Spleen (tissue), 11 donors: ENCODE measurements at regions not wholly inside any gene's neighbourhood (a gene's known extent, or its start where the extent isn't known, plus 50 kb on each side); places are given as distances from the start of the nearest gene placed in this dataset.

Experiments
- DNase-seq: peaks from one replicate; pipeline ENCODE4 v3.0.0-alpha.2; 2020
- H3K27ac ChIP-seq, 8 donors: fragments of 200-600 bp; sonication (generic) in 7 of 8; 1 replicate in 4 of 8; 2 replicates in 4 of 8; pipeline versions ENCODE4 v1.5.0 to v1.8.0; 2016 to 2021; ENCODE audit warnings: inconsistent platforms in 4 of 8, mild to moderate bottlenecking in 4 of 8, moderate library complexity in 1 of 8
- H3K27me3 ChIP-seq, 7 donors: fragments of 200-600 bp; sonication (generic) in 6 of 7; replicated peaks in 1 of 7; 1 replicate in 4 of 7; 2 replicates in 3 of 7; pipeline versions ENCODE4 v1.5.0 to v1.8.0; 2016 to 2021; ENCODE audit warnings: inconsistent platforms in 3 of 7, mild to moderate bottlenecking in 1 of 7
- H3K36me3 ChIP-seq, 6 donors: fragments of 200-600 bp; sonication (generic) in 5 of 6; 1 replicate in 4 of 6; 2 replicates in 2 of 6; pipeline versions ENCODE4 v1.5.0 to v1.8.0; 2016 to 2021; ENCODE audit warnings: inconsistent platforms in 2 of 6
- H3K4me1 ChIP-seq, 6 donors: fragments of 200-600 bp; sonication (generic) in 5 of 6; 1 replicate in 3 of 6; 2 replicates in 3 of 6; pipeline versions ENCODE4 v1.5.0 to v1.8.0; 2016 to 2021; ENCODE audit warnings: inconsistent platforms in 3 of 6
- H3K4me3 ChIP-seq, 8 donors: fragments of 200-600 bp; sonication (generic) in 7 of 8; 1 replicate in 4 of 8; 2 replicates in 4 of 8; pipeline versions ENCODE4 v1.5.0 to v1.8.0; 2016 to 2021; ENCODE audit warnings: inconsistent platforms in 4 of 8, mild to moderate bottlenecking in 4 of 8, moderate library complexity in 2 of 8
- H3K9me3 ChIP-seq, 8 donors: fragments of 200-600 bp; sonication (generic) in 7 of 8; 1 replicate in 4 of 8; 2 replicates in 4 of 8; pipeline versions ENCODE4 v1.5.0 to v1.8.0; 2016 to 2021; ENCODE audit warnings: inconsistent platforms in 4 of 8
- CTCF ChIP-seq, 11 experiments: fragments of 200-600 bp in 7 of 11; fragments of 450-650 bp in 4 of 11; sonication (generic) in 4 of 11; IDR thresholded peaks in 8 of 11; conservative IDR thresholded peaks in 3 of 11; 1 replicate in 7 of 11; 2 replicates in 4 of 11; pipeline versions ENCODE4 v1.4.0 to v1.8.0; 2016 to 2021; ENCODE audit warnings: antibody characterized with exemption in 11 of 11, inconsistent platforms in 4 of 11, mild to moderate bottlenecking in 1 of 11
- POLR2A ChIP-seq, 3 donors: fragments of 450-650 bp; IDR thresholded peaks; one replicate each; pipeline ENCODE4 v1.5.1; 2017; ENCODE audit warnings: antibody characterized with exemption in 3 of 3, mild to moderate bottlenecking in 1 of 3
- POLR2AphosphoS5 ChIP-seq, 3 donors: sonication (generic); formaldehyde crosslinking; IDR thresholded peaks; one replicate each; pipeline ENCODE4 v1.5.1; 2017; ENCODE audit warnings: antibody characterized with exemption in 3 of 3
- WGBS, 5 donors: extraction: QIAGEN DNeasy Blood & Tissue Kit in 3 of 5; methylation state at CpG; one replicate each; pipeline versions ENCODE4 v1.1.5 to v1.1.7; 2013 to 2018; 5-methylcytosine and 5-hydroxymethylcytosine counted together
- intact Hi-C: fragments of 100-400 bp; cut with DNase I; formaldehyde crosslinking; loops from one replicate; pipeline ENCODE4 v1.15.0; 2023; ENCODE audit warnings: low total_unique reads
- donor health status: healthy with polysubstance abuse.
- donor health status: DM: no; HTN: no; CAD: no; lungs with moderate emphysema.
- donor health status: DM: no; HTN: no; CAD: no.
- donor health status: Bipolar disorder and iron deficiency.
- donor health status: healthy.
- donor health status: DM: no; HTN: no; CAD: no.
- donor health status: DM: yes; HTN: yes; CAD: no.

DNA sequence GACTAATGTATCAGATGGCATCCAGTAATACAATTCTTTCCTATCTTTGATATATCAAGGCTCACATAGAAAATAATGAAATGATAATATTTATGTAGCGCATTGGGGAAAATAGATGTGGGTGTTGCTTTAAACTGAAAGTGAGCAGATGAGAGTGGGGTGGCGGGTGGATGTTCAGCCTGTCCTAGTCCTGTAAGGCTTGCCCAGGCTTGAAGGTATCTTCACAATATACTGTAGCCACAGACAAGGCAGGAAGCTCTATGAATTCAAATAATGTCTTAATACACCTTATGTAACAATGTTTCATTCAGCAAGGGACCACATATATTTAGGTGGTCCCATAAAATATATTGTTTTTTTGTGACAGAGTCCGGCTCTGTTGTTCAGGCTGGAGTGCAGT, 334.9 kb upstream of the NAALADL2 start:
- H3K36me3 ChIP-seq: no peaks in the 10 kb centered on the region
- intact Hi-C loops: no loop called here
- H3K27ac ChIP-seq: no peak overlapping the region
- H3K9me3 ChIP-seq: peaks cover 0 to 4% (median 0%) of the 10 kb centered on the region in 8 donors
- no peaks in the 10 kb centered on the region for H3K27me3 ChIP-seq
- no peak for DNase-seq
- H3K4me1 ChIP-seq: no peaks in the 10 kb centered on the region
- 85 to 94% (median 89%) methylated on average over 3 of the region's 3 CpGs for WGBS, 5 donors
- no peak overlapping the region for H3K4me3 ChIP-seq
- TF ChIP-seq POLR2A (IDR thresholded peaks at IDR 0.05) (no peak), CTCF (IDR thresholded peaks at IDR 0.05 in 8 of 11, conservative IDR thresholded peaks at IDR 0.05 in 3 of 11) (no peak), POLR2AphosphoS5 (IDR thresholded peaks at IDR 0.05) (no peak)

- TF ChIP-seq POLR2A (IDR thresholded peaks at IDR 0.05) (no peak), CTCF (IDR thresholded peaks at IDR 0.05 in 8 of 11, conservative IDR thresholded peaks at IDR 0.05 in 3 of 11) (no peak), POLR2AphosphoS5 (IDR thresholded peaks at IDR 0.05) (no peak)
- Histone ChIP-seq H3K4me1 (no peaks in the 10 kb centered on the region), H3K27me3 (no peaks in the 10 kb centered on the region), H3K9me3 (no peaks in the 10 kb centered on the region), H3K4me3 (no peak overlapping the region), H3K27ac (no peak overlapping the region), H3K36me3 (no peaks in the 10 kb centered on the region)
- intact Hi-C loops: no loop called here
- WGBS, 5 donors: 78 to 89% (median 85%) methylated on average over 3 of the region's 3 CpGs
- no peak for DNase-seq
Measured at GRCh38 chr3:174529298-174529697, 329.8 kb upstream of the NAALADL2 start.

DNA sequence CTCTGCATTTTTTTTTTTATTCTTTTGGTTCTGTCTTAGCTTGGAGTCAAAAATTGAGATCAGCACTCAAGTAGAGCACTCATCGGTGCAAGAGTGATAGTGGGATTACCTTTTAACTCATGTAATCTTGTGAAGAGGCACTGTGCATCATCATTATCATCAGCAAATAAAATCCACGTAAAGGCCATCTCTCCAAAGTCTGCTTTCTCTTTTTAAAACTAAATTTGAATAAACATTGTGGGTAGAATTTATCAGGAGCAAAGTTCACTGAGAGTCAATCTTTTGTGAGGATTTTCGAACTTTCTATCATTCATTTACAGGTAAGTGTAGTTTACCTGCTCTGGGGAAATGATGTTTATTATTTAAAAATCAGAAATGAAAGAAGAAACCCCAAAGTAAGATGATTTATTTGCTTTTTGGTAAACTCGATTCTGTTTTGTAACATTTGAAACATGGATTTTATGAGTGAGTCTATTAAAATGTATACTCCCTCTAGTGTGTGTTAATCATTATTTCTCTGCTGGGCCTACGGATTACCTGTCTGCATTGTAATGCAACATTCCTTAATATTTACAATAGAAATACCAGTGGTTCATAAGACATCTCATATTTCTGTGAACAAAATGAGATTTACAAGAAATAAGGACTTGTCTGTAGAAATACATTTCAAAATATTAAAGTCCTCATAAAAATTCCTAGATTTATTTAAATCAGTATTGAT, 327.7 kb upstream of the NAALADL2 start:
- DNase-seq: no peak
- H3K9me3 ChIP-seq: no peaks in the 10 kb centered on the region
- 76 to 95% (median 84%) methylated on average over 5 of the region's 5 CpGs for WGBS, 5 donors
- no peak for TF ChIP-seq POLR2AphosphoS5 (IDR thresholded peaks at IDR 0.05)
- no peak for TF ChIP-seq POLR2A (IDR thresholded peaks at IDR 0.05)
- no peak for TF ChIP-seq CTCF (IDR thresholded peaks at IDR 0.05 in 8 of 11, conservative IDR thresholded peaks at IDR 0.05 in 3 of 11)
- no peaks in the 10 kb centered on the region for H3K36me3 ChIP-seq
- H3K4me1 ChIP-seq: no peaks in the 10 kb centered on the region
- no peak overlapping the region for H3K27ac ChIP-seq
- intact Hi-C loops: no loop called here
- H3K27me3 ChIP-seq: no peaks in the 10 kb centered on the region
- no peak overlapping the region for H3K4me3 ChIP-seq

GRCh38 chr3:174532216-174532615, 326.9 kb upstream of the NAALADL2 start:
- intact Hi-C loops: no loop called here
- DNase-seq: no peak
- H3K9me3 ChIP-seq: no peaks in the 10 kb centered on the region

More at GRCh38 chr3:174532216-174532615, 326.9 kb upstream of the NAALADL2 start:
- Histone ChIP-seq H3K4me1 (no peaks in the 10 kb centered on the region), H3K4me3 (no peak overlapping the region), H3K36me3 (no peaks in the 10 kb centered on the region), H3K27ac (no peak overlapping the region), H3K27me3 (no peaks in the 10 kb centered on the region)
- WGBS, 5 donors: 86 to 95% (median 92%) methylated on average over 1 of the region's 1 CpG
- TF ChIP-seq CTCF (IDR thresholded peaks at IDR 0.05 in 8 of 11, conservative IDR thresholded peaks at IDR 0.05 in 3 of 11): no peak
- no peak for TF ChIP-seq POLR2A (IDR thresholded peaks at IDR 0.05)
- no peak for TF ChIP-seq POLR2AphosphoS5 (IDR thresholded peaks at IDR 0.05)
